ENCODE measurements at regions not wholly inside any gene's neighbourhood (a gene's known extent, or its start where the extent isn't known, plus 50 kb on each side); places are given as distances from the start of the nearest gene placed in this dataset.

DNA sequence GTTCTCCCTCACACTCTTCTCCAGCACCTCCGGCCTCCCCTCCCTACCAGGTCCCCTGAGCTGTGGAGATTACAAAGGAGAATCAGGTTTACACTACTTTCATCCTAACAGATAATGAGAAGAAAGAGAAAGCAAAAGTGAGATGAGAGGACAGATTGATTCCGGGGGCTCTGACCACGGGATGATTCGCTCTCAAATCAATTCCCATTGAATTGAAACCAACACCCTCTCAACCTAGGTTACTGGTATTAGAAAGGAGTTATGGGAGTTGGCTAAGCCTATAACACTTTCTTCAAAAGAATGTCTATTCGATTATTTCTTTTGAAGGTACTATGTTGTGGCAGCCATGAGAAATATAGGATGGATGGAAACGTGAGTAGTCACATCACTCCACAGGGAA, 386.2 kb upstream of the TNP1 start:
- no peak for TF ChIP-seq Cebpa-rat (IDR thresholded peaks at IDR 0.05)
- no peak overlapping the region for H3K9ac ChIP-seq
- H3K9me3 ChIP-seq (replicated peaks in 1 of 11): no peaks in the 10 kb centered on the region
- H4K20me1 ChIP-seq: peaks cover 0 to 16% (median 0%) of the 10 kb centered on the region in 11 experiments; a peak in 3 of 22 replicates
- peaks cover 5 to 41% (median 34%) of the 10 kb centered on the region in 10 experiments for H3K4me1 ChIP-seq
- H3K4me2 ChIP-seq: peak overlapping the region in 1 of 11 experiments; percentile 10; a peak in 1 of 22 replicates
- H3K36me3 ChIP-seq: no peaks in the 10 kb centered on the region
- no peak overlapping the region for H3K4me3 ChIP-seq
- no peak overlapping the region for H3K27ac ChIP-seq
- H3K27me3 ChIP-seq: peaks cover 0 to 96% (median 0%) of the 10 kb centered on the region in 11 experiments; a peak in 8 of 22 replicates

DNA sequence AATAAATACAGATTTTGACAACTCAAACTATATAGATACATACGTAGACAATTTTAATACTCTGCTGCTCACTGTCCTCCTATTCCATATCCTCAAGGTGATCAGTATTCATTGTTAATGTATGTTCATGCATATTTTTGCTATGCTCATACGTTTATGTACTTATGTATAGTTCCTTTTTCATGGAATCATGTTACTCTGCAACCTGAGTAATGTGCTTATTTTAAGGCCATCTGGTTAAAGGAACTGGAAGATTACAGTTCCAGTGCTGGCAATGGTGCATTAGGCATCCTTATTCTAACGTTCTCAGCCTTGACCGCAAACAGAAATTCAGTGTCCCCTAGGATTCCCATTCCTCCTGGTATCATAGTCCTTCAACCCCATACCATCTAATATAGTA, 385.0 kb upstream of the TNP1 start:
- H3K9me3 ChIP-seq (replicated peaks in 1 of 11): no peaks in the 10 kb centered on the region
- no peak overlapping the region for H3K4me3 ChIP-seq
- no peak overlapping the region for H3K9ac ChIP-seq
- H3K4me1 ChIP-seq: peaks cover 5 to 36% (median 30%) of the 10 kb centered on the region in 10 experiments
- H3K4me2 ChIP-seq: no peak overlapping the region
- TF ChIP-seq Cebpa-rat (IDR thresholded peaks at IDR 0.05): no peak
- H3K27me3 ChIP-seq: peaks cover 0 to 94% (median 0%) of the 10 kb centered on the region in 11 experiments; a peak in 8 of 22 replicates
- no peak overlapping the region for H3K27ac ChIP-seq
- peaks cover 0 to 13% (median 0%) of the 10 kb centered on the region in 11 experiments; a peak in 3 of 22 replicates for H4K20me1 ChIP-seq
- no peaks in the 10 kb centered on the region for H3K36me3 ChIP-seq

DNA sequence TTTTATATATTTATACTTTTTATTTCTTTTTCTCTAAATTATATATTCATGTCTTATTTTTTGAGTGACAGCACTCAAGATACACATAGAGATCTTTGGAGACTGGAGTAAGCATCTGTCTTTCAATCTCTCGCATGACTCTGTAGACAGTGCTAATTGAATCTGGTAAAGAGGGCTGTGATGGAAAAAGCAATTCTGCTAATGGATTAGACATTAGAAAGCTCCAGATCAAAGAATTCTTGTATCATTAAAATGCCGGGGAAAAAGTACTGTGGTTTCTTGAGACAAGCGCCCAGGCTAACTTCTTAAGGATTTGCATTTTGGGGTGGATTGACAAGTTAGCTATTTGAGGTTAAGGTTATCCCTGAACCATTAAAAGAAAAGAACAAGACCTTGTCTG, 383.1 kb upstream of the TNP1 start:
- no peak overlapping the region for H3K4me2 ChIP-seq
- H3K4me3 ChIP-seq: no peak overlapping the region
- H3K36me3 ChIP-seq: no peaks in the 10 kb centered on the region
- H3K27me3 ChIP-seq: peaks cover 0 to 91% (median 0%) of the 10 kb centered on the region in 11 experiments; a peak in 7 of 22 replicates
- H3K4me1 ChIP-seq: peaks cover 0 to 17% (median 11%) of the 10 kb centered on the region in 10 experiments; a peak in 18 of 20 replicates
- H3K9ac ChIP-seq: no peak overlapping the region
- peaks cover 0 to 3% (median 0%) of the 10 kb centered on the region in 11 experiments; a peak in 1 of 22 replicates for H4K20me1 ChIP-seq
- H3K9me3 ChIP-seq (replicated peaks in 1 of 11): no peaks in the 10 kb centered on the region; a peak in 1 of 22 replicates
- no peak for TF ChIP-seq Cebpa-rat (IDR thresholded peaks at IDR 0.05)
- no peak overlapping the region for H3K27ac ChIP-seq

DNA sequence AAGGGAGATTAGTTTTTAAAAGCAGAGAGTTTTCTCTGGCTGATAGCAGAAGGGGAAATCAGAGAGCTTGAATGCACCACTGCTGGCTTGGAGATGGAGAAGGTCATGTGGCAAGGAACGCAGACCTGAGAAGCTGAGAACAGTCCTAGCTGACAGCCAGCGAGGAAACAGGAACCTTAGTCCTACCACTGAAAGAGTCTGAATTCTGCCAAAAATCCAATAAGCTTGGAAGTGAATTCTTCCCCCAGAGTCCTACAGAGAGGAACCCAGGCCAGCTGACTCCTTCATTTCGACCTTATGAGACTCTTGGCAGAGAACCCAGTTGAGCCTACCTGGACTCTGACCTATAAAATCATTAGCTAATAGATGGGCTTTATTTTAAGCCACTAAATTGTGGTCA, 371.9 kb upstream of the TNP1 start:
- Histone ChIP-seq H3K4me3 (no peak overlapping the region), H3K4me1 (no peaks in the 10 kb centered on the region), H3K9me3 (replicated peaks in 1 of 11) (peaks cover 3 to 14% (median 7%) of the 10 kb centered on the region in 11 experiments; a peak in 20 of 22 replicates), H3K4me2 (no peak overlapping the region), H3K36me3 (no peaks in the 10 kb centered on the region), H3K9ac (no peak overlapping the region), H4K20me1 (no peaks in the 10 kb centered on the region), H3K27me3 (peaks cover 0 to 98% (median 23%) of the 10 kb centered on the region in 11 experiments; a peak in 15 of 22 replicates), H3K27ac (no peak overlapping the region)
- TF ChIP-seq Cebpa-rat (IDR thresholded peaks at IDR 0.05): no peak

DNA sequence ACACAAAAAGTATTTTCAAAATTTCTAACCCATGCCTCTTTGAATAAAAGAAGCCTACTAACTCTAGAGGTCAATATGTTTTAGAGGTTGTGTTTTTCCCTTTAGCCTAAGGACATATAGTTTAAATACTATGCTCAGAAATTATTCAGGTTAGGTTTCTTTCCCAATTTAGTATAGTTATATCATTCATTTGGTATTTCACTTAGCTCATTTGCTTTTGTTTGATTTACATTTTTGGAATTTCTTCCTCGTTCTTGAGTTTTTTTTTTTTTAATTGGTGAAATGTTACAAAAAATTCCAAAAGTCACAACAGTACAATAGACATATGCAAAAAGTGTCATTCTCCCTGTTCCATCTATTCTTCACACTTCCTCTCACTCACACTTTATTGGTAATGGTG, 371.3 kb upstream of the TNP1 start:
- Histone ChIP-seq H3K9me3 (replicated peaks in 1 of 11) (peaks cover 0 to 9% (median 2%) of the 10 kb centered on the region in 11 experiments; a peak in 10 of 22 replicates), H3K27me3 (peaks cover 3 to 98% (median 28%) of the 10 kb centered on the region in 11 experiments; a peak in 18 of 22 replicates), H3K4me2 (no peak overlapping the region), H3K4me3 (no peak overlapping the region), H3K9ac (no peak overlapping the region), H3K4me1 (no peaks in the 10 kb centered on the region), H4K20me1 (no peaks in the 10 kb centered on the region; a peak in 1 of 22 replicates), H3K36me3 (no peaks in the 10 kb centered on the region), H3K27ac (no peak overlapping the region)
- TF ChIP-seq Cebpa-rat (IDR thresholded peaks at IDR 0.05): no peak

DNA sequence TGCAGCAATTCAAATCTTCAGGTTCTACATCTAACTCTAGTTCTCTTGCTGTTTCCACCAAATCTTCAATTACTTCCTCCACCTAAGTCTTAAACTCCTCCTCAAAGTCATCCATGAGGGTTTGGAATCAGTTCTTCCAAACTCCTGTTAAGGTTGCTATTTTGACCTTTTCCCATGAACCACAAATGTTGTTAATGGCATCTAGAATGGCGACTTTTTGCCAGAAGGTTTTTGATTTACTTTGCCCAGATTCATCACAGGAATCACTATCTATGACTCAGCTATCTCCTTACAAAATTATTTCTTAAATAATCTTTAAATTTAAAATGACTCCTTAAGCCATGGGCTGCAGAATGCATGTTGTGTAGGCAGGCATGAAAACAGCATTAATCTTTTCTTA, 368.9 kb upstream of the TNP1 start:
- Histone ChIP-seq H3K27ac (no peak overlapping the region), H4K20me1 (peaks cover 0 to 3% (median 0%) of the 10 kb centered on the region in 11 experiments; a peak in 4 of 22 replicates), H3K4me3 (no peak overlapping the region), H3K9ac (no peak overlapping the region), H3K4me2 (no peak overlapping the region), H3K27me3 (peaks cover 23 to 98% (median 49%) of the 10 kb centered on the region in 11 experiments), H3K4me1 (peaks cover 6 to 18% (median 16%) of the 10 kb centered on the region in 10 experiments), H3K9me3 (replicated peaks in 1 of 11) (peaks cover 0 to 4% (median 0%) of the 10 kb centered on the region in 11 experiments; a peak in 1 of 22 replicates), H3K36me3 (no peaks in the 10 kb centered on the region)
- no peak for TF ChIP-seq Cebpa-rat (IDR thresholded peaks at IDR 0.05)

DNA sequence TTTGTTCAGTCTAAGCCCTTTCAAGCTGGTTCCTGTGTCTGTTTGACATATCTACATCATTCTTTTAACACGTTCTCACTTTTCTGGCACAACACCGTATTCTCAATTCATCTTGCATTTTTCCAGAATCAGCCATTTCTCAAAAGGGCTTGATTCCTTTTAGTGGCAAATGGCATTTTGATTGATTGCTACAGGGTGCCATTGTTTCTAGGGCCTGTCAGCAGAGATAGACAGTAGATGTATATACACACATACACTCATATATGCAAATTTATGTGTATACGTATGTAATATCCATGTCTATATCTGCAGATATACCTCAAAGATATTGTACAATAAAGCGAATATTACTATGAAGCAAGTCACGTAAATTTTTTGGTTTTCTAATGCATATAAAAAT, 367.9 kb upstream of the TNP1 start:
- Histone ChIP-seq H3K27me3 (peaks cover 23 to 93% (median 49%) of the 10 kb centered on the region in 11 experiments), H3K9ac (no peak overlapping the region), H3K9me3 (replicated peaks in 1 of 11) (peaks cover 0 to 4% (median 0%) of the 10 kb centered on the region in 11 experiments; a peak in 1 of 22 replicates), H3K27ac (no peak overlapping the region), H3K36me3 (no peaks in the 10 kb centered on the region), H3K4me1 (peaks cover 14 to 27% (median 24%) of the 10 kb centered on the region in 10 experiments), H3K4me2 (no peak overlapping the region), H4K20me1 (peaks cover 0 to 12% (median 0%) of the 10 kb centered on the region in 11 experiments; a peak in 4 of 22 replicates), H3K4me3 (no peak overlapping the region)
- TF ChIP-seq Cebpa-rat (IDR thresholded peaks at IDR 0.05): no peak

DNA sequence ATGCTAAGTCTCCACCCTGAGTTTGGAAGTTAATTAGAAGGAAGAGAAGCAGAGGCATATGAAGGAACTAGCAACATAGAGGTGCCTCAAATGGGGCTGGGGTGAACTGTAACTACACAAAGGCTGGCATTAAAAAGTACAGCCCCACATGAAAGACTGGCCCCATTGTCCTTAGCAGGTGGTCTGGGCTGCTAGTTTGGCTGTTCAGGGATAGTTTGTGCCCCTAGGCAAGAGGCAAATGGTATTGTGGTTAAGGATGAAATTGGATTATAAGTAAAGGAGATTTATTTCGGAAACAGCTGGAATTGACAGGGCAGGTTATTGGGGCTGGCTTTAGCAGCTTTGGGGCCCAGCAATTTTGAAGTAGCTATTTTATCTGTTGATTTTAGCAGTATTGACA, 365.7 kb upstream of the TNP1 start:
- no peak overlapping the region for H3K9ac ChIP-seq
- H3K4me2 ChIP-seq: peak overlapping the region in 2 of 11 experiments; percentile 86 to 89; a peak in 4 of 22 replicates
- H3K4me3 ChIP-seq: no peak overlapping the region
- no peaks in the 10 kb centered on the region for H3K36me3 ChIP-seq
- H3K9me3 ChIP-seq (replicated peaks in 1 of 11): peaks cover 0 to 4% (median 0%) of the 10 kb centered on the region in 11 experiments; a peak in 1 of 22 replicates
- TF ChIP-seq Cebpa-rat (IDR thresholded peaks at IDR 0.05): no peak
- H3K27me3 ChIP-seq: peaks cover 37 to 89% (median 64%) of the 10 kb centered on the region in 11 experiments
- peaks cover 33 to 47% (median 45%) of the 10 kb centered on the region in 10 experiments for H3K4me1 ChIP-seq
- no peak overlapping the region for H3K27ac ChIP-seq
- peaks cover 0 to 23% (median 0%) of the 10 kb centered on the region in 11 experiments; a peak in 4 of 22 replicates for H4K20me1 ChIP-seq

DNA sequence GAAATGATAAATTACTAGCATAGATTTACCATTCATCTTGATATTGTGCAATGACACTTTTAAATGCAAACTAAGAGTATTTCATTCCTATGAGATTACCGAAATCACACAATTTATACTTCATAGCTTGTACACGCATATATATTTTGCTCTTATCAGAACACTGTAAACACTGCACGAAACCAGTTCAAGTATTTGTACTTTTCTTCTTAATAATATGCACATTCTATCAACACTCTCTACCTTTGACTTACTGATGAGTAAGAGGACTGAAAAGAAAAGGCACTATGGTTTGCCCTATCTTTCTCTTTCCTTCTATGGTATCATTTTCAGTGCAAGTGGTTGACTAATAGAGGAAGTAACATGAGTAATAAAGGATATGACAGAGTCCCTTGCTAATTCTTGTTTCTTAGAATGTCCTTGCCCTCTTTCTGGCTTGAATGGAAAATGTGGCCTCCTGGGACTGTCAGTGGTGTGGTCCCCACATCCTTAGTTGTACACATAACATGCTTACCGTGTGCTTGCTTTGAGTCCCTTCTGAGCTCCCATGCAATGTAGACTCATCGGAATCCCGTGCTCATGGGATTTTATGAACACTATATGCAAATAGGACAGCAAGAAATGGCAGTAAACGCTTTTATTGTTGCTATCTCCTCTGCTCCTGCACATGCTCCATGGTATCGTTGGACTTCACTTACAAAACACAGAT, 363.5 kb upstream of the TNP1 start:
- peaks cover 37 to 89% (median 67%) of the 10 kb centered on the region in 11 experiments for H3K27me3 ChIP-seq
- H3K9ac ChIP-seq: peak overlapping the region in 3 of 11 experiments; percentile 15 to 50 (median 21); a peak in 4 of 22 replicates
- peak in 3 of 11 experiments; percentile 28 to 90 (median 76); a peak in 5 of 22 replicates for TF ChIP-seq Cebpa-rat (IDR thresholded peaks at IDR 0.05)

More for the DNA sequence above, 363.5 kb upstream of the TNP1 start:
- Histone ChIP-seq H3K27ac (peak overlapping the region in 8 of 11 experiments; percentile 45 to 79 (median 68); a peak in 16 of 22 replicates), H4K20me1 (peaks cover 0 to 46% (median 0%) of the 10 kb centered on the region in 11 experiments; a peak in 7 of 22 replicates), H3K9me3 (replicated peaks in 1 of 11) (peaks cover 0 to 4% (median 0%) of the 10 kb centered on the region in 11 experiments; a peak in 1 of 22 replicates), H3K4me2 (peak overlapping the region; percentile 51 to 90 (median 81)), H3K4me1 (peaks cover 52 to 68% (median 65%) of the 10 kb centered on the region in 10 experiments), H3K4me3 (no peak overlapping the region; a peak in 1 of 20 replicates), H3K36me3 (no peaks in the 10 kb centered on the region)

Measured in BLaER1 treated with 17β-estradiol and CSF1 and Interleukin-3, amounts not matched to agents 10 nM and 100 nM (cell line).